HG03175 (cell line): ENCODE measurements at regions not wholly inside any gene's neighbourhood (a gene's known extent, or its start where the extent isn't known, plus 50 kb on each side); places are given as distances from the start of the nearest gene placed in this dataset.

Experiments used
- ATAC-seq: cut with Tn5 transposase; IDR thresholded peaks from one replicate; pipeline ENCODE4 v1.9.1; 2021; ENCODE audit warnings: mild to moderate bottlenecking, moderate library complexity; ENCODE audit not compliant: unreplicated experiment

DNA sequence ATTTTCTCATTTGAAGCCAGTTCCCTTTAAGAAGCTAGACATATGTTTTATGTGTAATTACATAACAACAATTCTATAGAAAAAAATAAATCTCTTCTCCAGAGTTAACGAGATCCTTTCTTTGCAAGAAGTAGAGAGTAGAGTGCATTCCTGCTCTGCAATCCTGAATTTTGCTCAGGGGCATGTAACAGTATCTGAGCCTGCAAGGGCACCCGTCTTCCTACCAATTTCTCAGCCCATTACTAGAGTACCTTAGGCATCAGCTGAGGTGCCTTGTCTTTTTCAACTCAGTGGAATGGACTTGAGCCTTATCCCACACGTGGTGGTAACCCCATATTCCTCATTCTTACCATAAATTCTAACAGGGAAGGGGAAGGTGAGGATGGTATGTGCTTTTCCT is 205.9 kb downstream of the IKZF2 start:
- no peak for ATAC-seq

DNA sequence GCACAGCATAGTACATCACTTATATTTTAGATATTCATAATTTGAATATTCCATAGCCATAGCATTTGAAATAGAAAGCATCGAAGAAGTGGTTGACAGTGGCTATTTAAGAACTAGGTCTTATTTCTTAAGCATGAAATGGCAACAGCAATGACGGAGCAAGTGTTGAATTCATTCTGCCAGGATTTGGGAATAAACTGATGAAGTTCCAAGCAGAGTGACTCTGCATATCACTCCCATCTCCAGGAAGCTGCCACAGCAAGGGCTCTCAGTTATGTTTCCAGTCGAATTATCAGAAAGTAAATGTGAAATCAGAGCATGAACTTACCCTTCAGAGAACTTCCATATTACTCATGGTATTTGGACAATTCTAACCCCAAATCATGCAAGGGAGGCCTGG is 208.1 kb downstream of the IKZF2 start:
- no peak for ATAC-seq

DNA sequence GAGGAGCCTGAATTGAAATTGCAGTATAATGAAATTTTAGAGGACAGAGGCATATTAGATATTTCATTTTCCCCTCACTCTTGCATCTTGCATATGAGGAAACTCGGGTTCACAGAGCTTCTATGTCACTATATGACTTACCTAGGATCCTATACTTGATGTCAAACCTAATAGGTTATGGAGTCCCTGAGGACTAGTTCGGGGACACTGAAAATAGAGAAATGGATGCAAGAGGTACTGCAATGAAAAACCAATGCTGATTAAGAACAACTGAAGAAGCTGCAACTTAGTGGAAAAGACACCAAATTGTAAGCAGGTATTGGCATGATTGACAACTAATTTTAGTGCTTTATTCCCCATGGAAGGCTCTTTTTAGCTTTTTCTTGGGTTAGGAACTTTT is 210.1 kb downstream of the IKZF2 start:
- ATAC-seq: no peak

DNA sequence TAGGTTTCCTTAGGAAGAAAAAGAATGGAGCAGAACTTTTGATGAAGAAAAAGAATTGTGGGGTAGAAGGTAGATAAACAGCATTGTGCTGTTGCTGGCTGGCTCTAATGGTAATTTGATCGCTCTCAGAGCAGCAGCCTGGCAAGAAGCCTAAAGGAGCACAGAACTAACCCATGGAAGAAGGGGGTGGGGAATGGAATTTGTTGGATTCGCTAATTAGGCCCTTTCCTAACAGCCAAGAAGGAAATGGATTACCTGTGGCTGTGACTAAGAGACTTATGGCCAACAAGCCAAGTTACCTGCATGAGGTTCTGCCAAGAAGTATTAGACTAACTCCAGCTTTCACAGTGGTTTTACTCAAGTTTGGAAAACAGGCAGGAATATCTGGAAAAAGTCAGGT is 210.6 kb downstream of the IKZF2 start:
- ATAC-seq: no peak

DNA sequence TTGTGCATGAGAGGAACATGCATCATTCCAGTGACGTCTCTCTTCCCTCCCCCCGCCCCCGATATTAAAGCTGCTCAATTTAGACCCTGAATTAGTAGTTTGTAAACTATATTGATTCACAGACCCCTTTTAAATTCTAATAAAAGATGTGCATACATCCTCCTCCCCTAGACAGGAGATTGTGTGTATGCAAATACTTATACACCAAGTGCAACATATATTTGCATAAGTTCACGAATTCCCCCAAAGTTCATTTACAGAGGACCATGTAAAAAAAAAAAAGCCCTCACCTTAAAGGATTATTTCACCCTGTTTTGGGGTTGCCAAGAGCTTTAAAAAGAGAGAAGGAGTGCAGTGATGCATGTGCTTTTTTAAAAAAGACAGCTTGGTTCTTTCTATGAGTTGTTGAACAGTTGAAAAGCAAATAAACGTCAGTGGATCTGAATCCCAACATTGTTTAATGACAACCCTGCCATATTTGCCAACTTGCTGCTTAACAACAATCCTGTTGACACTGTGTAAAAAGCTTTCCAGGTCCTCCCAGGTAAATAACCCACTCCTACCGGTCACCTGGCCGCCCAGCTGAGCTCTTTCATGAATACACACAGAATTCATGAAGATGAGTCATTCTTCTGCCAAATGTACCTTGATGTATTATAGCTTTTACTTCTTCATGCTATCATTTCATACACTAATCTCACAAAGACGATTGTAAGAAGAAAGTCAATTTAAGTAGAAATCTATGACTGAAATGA is 211.5 kb downstream of the IKZF2 start:
- ATAC-seq: no peak

DNA sequence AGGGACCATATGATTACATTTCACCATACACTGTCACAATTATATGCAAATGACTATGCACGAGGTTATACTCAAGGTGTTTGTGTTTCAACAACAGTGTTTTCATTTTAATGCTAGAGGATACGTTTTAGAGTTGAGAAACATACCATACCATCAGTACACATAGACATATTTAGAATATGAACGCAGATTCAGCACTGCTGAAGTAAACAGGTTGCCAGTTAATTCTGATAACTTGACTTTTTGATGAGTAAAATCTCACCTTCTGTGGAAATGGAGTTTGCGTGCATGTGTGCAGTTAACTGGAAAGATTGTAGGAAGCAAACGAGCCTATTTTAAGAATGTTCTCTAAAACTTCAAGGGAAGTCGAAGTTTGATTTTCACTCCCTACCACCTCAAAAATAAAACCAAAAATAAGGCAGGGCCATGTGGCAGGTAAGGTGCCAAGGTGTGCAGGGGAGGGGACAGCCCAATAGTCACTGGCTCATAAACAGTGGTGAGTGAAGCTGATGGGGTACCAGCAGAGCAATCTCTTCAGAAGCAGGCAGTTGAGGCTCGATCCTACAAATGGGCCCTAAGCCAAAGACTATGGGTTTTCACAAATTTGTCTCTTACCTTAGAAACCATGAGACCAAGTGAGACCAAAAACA is 213.1 kb downstream of the IKZF2 start:
- no peak for ATAC-seq

DNA sequence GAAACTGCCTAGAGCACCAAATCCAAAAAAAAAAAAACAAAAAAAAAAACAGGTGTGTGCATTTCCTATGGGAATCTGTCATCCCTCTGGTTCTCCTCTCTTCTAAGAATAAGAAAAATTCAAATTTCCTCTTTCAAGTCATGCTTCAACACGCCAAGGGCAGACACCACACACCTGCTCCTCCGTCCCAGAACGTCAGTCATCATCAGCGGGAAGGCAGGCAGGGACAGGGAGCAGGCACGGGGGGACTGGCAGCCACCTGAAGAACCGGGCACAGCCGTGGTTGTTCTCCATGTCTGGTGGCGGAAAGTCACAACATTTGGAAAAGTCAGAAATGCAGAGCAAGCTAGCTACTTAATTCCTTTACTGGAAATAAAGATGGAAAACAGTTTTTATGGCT is 214.8 kb downstream of the IKZF2 start:
- no peak for ATAC-seq

DNA sequence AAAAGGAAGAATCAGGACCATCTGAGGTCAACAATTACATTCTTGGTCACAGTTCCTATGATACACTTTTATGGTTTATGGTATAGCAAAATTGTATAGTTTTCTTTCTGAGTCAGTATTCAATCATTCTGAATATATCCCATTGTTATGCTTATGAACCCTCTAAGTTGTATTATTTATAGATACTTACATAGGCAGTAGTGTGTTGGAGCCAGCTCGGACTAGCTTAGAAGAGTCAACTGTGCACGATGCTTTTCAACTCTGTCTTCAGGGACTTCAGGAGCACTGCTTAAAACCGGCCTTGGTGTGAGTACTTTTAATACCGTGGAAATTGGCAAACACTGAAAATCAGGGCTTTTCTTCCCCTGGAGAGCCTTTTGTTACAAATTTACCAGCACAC is 215.7 kb downstream of the IKZF2 start:
- ATAC-seq: no peak

DNA sequence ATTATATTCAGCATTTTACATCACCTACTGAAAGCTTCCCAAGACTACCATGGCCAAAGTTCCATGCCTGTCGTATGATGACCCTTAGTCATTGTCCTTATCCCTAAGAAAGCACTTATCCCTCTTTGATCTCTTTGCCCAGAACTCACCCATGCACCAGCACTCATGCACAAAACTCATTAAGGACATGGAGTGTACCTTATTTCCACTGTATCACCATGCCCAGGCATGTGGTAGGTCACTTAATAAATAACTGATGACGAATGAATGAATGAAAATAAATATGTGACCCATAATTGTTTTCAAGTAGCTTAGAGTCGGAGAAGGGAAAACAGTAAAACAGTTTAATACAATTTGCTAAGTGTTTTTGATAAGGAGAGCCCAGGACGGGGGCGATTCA is 220.1 kb downstream of the IKZF2 start:
- ATAC-seq: no peak

DNA sequence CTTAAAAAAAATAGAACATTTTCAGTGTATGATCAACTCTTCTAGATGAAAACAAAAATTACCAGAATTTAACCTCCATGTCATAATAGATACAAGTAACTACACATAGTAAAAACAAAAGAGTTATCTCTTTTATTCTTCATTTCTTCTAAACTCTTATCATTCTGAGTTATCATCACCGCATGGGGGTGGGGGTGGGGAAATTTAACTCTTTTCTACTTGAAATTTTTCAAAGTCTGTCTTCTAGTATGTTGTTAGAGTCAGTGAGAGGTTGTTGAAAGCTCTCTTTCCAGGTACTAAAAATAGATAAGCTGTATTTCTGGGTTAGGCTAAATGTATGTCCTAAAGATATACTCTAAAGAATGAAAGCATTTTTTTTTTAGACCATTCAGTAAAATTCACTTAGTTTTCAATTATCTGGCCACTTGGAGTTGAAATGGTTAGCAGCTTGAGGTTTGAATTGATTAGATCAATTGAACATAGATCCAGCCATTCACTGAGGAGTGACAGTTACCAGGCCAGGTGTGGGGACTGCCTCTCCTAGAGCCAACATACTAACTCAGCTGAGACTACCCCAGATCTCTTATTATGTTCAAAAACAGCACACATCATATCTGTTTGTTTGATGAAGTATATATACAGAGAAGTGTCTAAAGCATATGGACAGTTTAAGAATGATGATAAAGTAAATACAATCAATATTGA is 220.7 kb downstream of the IKZF2 start:
- no peak for ATAC-seq

DNA sequence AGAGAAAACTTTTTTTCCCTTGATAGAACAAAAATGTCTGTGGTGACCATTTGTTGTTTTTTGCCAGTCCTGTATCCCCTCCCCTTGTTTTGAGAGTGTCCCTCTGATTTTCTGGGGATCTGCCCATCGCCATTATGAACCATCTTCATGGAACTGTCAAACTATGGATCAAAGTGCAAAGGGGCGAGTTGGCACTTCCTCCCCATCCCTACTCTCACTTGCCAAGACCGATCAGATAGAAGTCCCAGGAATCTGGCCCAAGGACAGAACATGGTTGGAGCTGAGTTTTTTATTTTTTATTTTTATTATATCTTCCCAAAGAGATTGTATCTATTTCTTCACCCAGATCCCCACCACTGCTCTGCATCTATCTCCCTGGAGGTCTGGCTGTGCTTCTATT is 221.4 kb downstream of the IKZF2 start:
- ATAC-seq: no peak

DNA sequence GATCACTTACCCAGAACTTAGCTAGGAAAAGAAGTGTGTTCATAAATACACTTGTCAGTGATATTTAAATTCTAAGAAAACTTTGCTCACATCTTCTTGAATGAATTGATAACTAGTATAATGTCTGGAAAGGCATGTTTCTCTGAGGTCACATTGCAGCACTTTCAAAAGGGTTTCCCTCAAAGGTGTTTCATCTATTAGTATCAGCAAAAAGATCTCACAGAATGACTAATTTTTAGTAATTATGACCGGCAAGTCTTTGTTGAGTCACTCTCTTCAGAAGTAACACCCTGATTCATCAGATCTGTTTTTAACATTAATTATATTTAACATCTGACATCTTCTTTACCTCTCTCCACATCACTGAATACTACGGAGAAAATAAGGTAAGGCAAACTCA is 222.3 kb downstream of the IKZF2 start:
- ATAC-seq: no peak

DNA sequence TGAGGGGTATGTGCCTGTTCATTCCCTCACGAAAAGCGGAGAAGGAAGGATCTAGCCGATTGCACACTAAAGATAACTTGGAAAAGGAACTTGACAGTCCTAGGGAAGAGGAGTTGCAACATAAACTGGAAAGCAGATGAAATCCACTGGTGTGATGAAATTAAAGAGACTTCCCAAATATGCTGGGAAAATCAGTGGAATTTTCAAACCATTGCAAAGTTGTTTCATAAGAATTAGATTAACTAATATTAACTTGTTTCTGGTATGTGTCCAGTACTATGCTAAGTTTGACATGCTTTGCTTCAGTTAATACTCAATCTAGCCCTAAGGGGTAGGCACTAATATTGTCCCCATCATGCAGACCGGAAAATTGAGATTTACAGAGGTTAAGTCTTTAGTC is 222.7 kb downstream of the IKZF2 start:
- no peak for ATAC-seq

DNA sequence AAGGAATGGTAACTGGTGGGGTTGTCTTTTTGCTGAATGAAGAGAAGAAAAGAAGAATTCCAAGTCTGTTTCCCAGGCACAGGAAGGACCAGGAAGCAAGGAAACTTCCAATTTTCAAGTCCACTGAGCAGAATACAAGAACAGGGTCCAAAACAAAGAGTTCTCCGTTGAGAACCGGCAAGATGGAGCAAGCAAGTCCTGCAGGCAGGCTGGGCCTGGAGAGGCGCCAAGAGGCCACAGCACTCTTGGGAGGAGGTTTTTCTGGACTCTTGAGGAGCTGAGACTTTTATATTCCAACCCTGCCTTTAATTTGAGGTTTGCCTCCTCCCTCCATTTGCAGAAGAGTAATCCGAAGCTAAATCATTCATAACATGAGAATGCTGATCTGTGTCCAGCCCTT is 224.5 kb downstream of the IKZF2 start:
- ATAC-seq: no peak

DNA sequence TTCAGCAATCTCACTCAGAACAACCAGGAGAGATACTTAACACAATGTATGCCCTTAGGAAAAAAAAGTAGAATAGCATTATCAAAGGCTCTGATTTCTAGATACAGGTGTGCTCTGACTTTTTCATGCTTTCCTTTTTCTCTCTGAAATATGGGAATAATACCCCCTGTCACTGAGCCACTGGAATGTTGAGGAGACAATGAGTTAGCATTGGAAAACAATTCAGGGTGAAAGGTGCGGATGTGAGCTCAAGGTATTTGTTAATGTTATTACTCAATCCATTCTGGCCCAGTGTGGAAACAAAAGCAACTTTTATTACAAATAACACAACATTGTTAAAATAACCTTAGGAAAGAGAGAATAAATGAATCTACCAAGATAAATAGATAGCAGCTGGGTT is 228.0 kb downstream of the IKZF2 start:
- ATAC-seq: no peak

DNA sequence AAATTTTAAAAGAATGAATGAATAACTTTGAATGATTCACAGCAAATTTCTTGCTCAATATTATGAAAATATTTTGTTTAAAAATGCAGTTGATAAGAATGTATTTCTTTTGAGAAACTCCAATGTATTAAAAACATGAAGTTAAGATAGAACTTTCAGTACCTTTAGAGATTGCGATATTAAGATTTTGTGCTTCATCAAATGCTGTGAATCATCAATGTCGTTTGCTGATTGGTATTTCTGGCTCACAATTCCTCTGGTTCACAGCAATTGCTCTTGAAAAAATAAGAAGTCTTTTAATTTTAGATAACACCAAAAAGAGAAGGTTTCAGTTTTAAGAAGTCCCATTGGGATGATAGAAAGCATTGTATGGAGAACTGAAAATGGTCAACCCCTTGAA is 228.7 kb downstream of the IKZF2 start:
- no peak for ATAC-seq

DNA sequence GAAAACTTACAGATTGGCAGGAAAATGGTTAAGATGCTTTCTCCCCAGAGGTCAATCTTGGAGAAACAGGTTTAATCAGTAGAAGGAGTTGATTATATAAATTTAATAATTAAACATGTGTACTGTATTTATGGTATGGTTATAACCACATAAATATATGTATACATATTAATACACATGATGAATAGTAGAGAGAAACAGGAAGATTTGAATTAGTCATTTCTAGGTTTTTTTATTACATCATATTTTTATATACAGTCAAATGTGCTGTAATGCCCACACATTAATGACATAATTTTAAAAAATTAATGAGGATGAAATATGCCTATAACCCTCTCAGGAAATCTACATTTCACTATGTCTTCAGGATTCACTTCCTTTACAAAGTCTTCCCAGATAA is 229.7 kb downstream of the IKZF2 start:
- no peak for ATAC-seq

DNA sequence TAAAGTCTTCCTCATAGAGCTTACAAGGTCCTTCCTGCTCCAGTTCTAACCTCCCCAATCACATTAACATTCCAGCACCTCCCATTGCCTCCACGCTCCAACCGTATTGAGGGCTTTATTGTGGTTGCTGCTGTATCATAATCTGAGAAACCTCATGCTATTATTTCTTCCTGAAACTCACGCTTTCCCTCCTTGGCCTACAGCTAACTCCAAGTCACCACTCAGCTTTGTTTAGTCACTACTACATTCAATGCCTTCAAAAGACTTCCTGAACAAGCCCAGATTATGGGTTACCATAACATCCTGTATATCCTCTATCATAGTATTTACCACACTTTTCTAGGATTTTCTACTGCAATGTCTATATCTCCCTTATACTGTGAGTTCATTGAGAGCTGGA is 230.4 kb downstream of the IKZF2 start:
- no peak for ATAC-seq

DNA sequence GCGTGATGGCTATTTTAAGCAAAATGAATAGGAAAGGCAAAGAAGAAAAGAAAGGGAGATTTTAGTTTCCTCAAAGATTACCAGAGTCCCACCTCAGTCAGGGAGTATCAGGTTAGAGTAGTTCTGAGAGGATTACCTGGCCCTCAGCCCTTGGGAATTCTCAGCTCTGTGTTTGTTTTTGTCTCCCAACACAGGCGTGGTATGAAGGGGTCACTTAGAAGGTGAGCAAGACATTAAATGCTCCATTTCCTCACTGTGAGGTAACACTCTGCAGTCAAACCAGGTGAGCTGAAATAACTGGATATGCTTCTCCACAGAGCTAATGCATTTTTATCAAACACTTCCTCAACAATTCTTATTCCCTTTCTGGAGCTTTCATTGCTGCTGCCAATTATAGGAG is 232.2 kb downstream of the IKZF2 start:
- ATAC-seq: no peak

DNA sequence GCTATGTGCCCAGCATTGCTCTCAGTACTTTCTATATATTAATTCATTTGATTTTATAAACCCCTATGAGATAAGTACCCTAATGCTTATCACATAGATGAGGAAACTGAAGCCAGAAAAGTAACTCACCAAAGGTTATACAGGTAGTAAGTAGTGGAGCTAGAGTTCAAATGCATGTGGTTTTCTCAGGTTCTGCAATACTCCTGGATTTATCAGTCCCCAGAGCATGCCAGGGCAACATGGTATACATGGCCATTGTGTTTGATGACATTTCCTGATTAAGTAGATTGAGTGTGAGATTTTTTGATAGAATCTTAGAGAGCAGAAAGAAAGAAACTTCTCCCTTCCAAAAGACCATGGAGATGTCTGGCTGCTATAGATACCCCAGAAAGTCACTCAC is 233.1 kb downstream of the IKZF2 start:
- no peak for ATAC-seq

DNA sequence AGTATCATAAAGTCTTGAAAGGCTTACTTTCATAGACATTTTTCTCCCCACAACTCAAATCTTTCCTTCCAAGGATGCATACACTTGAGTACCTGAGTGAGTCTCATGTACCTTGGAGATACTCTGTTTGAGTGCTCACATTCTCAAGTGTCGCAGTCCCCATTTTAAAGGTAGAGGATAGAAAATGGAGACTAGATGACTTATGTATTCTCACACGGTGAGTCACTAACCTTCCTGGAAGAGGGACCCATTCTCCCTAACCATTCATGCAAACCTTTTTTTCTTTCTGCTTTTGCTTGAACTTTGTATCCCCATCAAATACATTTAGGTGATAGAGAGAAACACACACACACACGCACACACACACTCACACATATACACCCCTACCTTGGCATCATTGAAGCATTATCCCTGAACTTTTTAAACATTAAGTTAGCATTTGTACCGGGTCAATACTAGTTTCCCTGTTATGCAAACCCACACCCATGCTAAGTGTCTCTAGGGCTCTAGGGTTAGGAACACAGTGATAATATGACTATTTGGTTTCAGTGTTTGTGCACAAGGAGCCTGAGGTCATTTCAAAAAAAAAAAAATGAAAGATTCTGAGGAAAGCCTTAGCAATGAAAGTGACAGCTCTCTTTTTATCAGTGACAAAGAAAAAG is 236.2 kb downstream of the IKZF2 start:
- no peak for ATAC-seq

DNA sequence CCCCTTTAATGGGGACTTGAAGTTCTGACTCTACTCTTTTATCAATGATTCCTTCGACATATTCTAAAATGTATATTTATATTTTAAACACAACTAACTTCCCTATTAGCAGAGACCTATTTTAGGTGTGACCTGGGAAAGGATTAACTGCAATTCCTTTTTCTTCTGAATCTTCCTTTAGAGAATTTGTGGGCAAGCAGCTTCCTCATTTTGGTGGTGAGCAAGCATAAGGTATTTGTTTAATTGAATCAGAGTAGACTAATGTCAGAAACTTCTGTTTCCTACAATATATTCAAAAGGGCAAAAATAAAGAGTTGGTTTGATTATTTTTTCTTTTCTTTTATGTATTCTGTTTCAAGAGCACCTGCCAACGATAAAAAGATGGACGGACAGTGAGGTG is 237.0 kb downstream of the IKZF2 start:
- no peak for ATAC-seq
